Erythroblast (primary cell): ENCODE measurements at regions not wholly inside any gene's neighbourhood (a gene's known extent, or its start where the extent isn't known, plus 50 kb on each side); places are given as distances from the start of the nearest gene placed in this dataset.

Experiments
- GATA1 ChIP-seq: IDR thresholded peaks from 2 replicates; pipeline ENCODE4 v1.6.1; 2011; ENCODE audit warnings: low read depth, mild to moderate bottlenecking, control low read depth, low read length, moderate library complexity
- POLR2A ChIP-seq: IDR thresholded peaks from 2 replicates; pipeline ENCODE4 v1.6.1; 2011; ENCODE audit warnings: mild to moderate bottlenecking, low read length

DNA sequence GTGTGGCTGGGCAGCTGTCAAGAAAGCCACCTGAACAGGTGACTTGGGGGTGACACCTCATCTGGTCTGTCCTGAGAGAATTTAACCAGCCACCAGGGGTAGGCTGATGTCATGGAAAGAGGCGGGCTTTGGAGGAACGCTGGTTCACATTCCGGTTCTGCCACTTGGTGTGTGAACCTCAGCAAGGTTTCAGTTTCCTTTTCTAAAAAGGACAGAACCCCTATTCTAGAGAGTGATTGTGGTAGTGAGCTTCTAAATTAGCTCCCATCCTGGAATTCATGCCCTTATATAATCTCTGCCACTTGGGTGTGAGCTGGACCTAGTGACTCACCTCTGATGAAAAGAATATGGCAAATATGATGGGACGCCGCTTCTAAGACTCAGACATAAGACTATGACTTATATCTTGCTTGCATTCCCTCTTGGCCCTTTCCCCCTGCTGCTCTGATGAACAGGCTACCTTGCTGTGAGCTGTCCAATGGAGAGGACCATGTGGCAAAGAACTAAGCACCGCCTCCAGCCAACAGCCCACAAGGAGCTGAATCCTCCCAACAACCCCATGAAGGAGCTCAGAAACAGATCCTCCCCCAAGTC lies 332.1 kb downstream of the RRAGC start:
- TF ChIP-seq POLR2A (no peak), GATA1 (no peak)
